ENCODE measurements at regions not wholly inside any gene's neighbourhood (a gene's known extent, or its start where the extent isn't known, plus 50 kb on each side); places are given as distances from the start of the nearest gene placed in this dataset.

DNA sequence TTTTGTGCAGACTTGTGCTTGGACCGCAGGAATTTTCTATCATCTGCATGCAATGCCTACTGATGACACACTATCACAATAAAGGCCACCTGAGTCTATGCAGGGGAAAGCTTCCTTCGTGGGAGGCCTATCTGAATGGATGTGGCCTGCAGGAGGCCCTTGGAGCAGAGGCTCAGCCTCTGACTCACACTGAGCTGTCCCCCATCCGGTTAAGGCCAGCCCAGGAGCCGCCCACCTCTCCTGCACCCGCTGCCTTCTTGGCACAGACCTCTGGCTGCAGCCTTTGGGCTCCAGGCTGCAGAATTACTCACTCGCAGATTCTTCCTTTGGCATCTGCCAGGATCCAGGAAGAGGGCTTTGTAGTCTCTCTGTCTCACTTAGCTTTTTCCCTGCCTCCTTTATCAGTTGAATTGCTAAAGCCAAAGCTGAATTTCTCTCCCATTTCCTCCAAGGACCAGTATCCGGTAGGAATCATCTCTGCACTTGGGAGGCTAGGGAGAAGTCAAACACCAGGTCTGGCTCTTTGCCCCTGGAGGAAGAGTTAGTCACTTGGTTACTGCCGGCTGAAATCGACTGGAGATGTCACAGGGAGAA is 65.1 kb upstream of the JUN start:
- Histone ChIP-seq H4K91ac (ENCODE audit: low read depth, low read length, poor library complexity) (no peak overlapping the region), H3K4me3 (ENCODE audit: low read length in 2 of 2) (no peak overlapping the region), H3K18ac (ENCODE audit: low read length) (peak overlapping the region; percentile 6), H2AK5ac (ENCODE audit: low read depth, low read length) (no peak overlapping the region), H3K4me1 (ENCODE audit: control insufficient read depth in 2 of 2, insufficient read depth in 1 of 2, low read depth in 1 of 2, low read length in 2 of 2) (peaks cover 6 to 14% of the 10 kb centered on the region in 2 donors), H2BK15ac (ENCODE audit: low read length) (no peak overlapping the region), H3K9ac (ENCODE audit: low read depth, low read length, poor library complexity) (no peak overlapping the region), H3K23ac (ENCODE audit: low read depth, low read length, poor library complexity) (no peak overlapping the region), H3K36me3 (replicated peaks in 1 of 2; ENCODE audit: control insufficient read depth in 2 of 2, insufficient read depth in 2 of 2, low read length in 2 of 2) (no peaks in the 10 kb centered on the region), H2BK12ac (ENCODE audit: low read length) (no peak overlapping the region), H2BK120ac (ENCODE audit: low read depth, low read length) (no peak overlapping the region), H4K8ac (ENCODE audit: low read depth, low read length) (no peak overlapping the region), H3K27me3 (ENCODE audit: control insufficient read depth in 3 of 3, insufficient read depth in 3 of 3, low read depth in 1 of 3, low read length in 3 of 3) (no peaks in the 10 kb centered on the region), H2AFZ (ENCODE audit: low read length) (peak overlapping the region; percentile 82), H3K79me1 (ENCODE audit: low read depth, low read length) (no peaks in the 10 kb centered on the region), H3K4me2 (ENCODE audit: insufficient read depth, low read length, poor library complexity, severe bottlenecking) (no peak overlapping the region), H3K14ac (ENCODE audit: low read length) (no peak overlapping the region), H3K9me3 (replicated peaks in 1 of 2; ENCODE audit: control insufficient read depth in 2 of 2, insufficient read depth in 1 of 2, low read depth in 1 of 2, low read length in 2 of 2) (no peaks in the 10 kb centered on the region), H3K27ac (replicated peaks; ENCODE audit: low read length) (no peak overlapping the region), H2BK5ac (ENCODE audit: low read length) (no peak overlapping the region), H3K4ac (ENCODE audit: low read length) (no peak overlapping the region)
- DNase-seq (ENCODE audit: low spot score): no peak
- no CpG with 5 or more reads among the region's 9 CpGs for WGBS, 2 donors (ENCODE audit: extremely low coverage in 2 of 2, insufficient read length in 2 of 2, insufficient replicate concordance in 1 of 2)

DNA sequence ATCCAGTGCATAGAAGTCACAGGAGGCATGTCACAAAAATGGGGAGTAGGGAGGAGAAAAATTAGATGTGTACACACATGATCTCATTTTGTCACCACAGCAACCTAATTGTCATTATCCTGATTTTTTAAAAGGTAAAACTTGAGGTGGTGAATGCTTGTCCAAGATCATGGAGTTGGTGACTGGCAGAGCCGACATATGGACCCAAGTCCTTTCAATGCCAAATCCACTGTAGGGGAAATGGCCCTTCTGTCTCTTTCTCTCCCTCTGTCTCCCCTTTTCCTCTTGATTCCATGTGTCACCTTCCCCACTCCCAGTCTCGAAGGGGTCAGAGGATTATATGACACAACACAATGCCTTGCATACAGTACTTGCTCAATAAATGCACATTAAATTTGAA is 65.7 kb upstream of the JUN start:
- no peak overlapping the region for H3K4ac ChIP-seq (ENCODE audit: low read length)
- peaks cover 6 to 14% of the 10 kb centered on the region in 2 donors for H3K4me1 ChIP-seq (ENCODE audit: control insufficient read depth in 2 of 2, insufficient read depth in 1 of 2, low read depth in 1 of 2, low read length in 2 of 2)
- H3K27ac ChIP-seq (replicated peaks; ENCODE audit: low read length): no peak overlapping the region
- H2BK120ac ChIP-seq (ENCODE audit: low read depth, low read length): no peak overlapping the region
- H3K4me3 ChIP-seq (ENCODE audit: low read length in 2 of 2): no peak overlapping the region
- H3K27me3 ChIP-seq (ENCODE audit: control insufficient read depth in 3 of 3, insufficient read depth in 3 of 3, low read depth in 1 of 3, low read length in 3 of 3): peaks cover 0 to 2% (median 0%) of the 10 kb centered on the region in 3 experiments
- no peak overlapping the region for H2BK12ac ChIP-seq (ENCODE audit: low read length)
- no peaks in the 10 kb centered on the region for H3K9me3 ChIP-seq (replicated peaks in 1 of 2; ENCODE audit: control insufficient read depth in 2 of 2, insufficient read depth in 1 of 2, low read depth in 1 of 2, low read length in 2 of 2)
- no peak overlapping the region for H3K14ac ChIP-seq (ENCODE audit: low read length)
- H3K9ac ChIP-seq (ENCODE audit: low read depth, low read length, poor library complexity): no peak overlapping the region
- no peak overlapping the region for H4K91ac ChIP-seq (ENCODE audit: low read depth, low read length, poor library complexity)
- H2BK5ac ChIP-seq (ENCODE audit: low read length): no peak overlapping the region
- peak overlapping the region; percentile 82 for H2AFZ ChIP-seq (ENCODE audit: low read length)
- WGBS, 2 donors (ENCODE audit: extremely low coverage in 2 of 2, insufficient read length in 2 of 2, insufficient replicate concordance in 1 of 2): no CpG with 5 or more reads among the region's 2 CpGs
- no peak overlapping the region for H3K18ac ChIP-seq (ENCODE audit: low read length)
- no peak for DNase-seq (ENCODE audit: low spot score)
- H3K79me1 ChIP-seq (ENCODE audit: low read depth, low read length): no peaks in the 10 kb centered on the region
- no peaks in the 10 kb centered on the region for H3K36me3 ChIP-seq (replicated peaks in 1 of 2; ENCODE audit: control insufficient read depth in 2 of 2, insufficient read depth in 2 of 2, low read length in 2 of 2)
- no peak overlapping the region for H3K23ac ChIP-seq (ENCODE audit: low read depth, low read length, poor library complexity)
- H4K8ac ChIP-seq (ENCODE audit: low read depth, low read length): no peak overlapping the region
- no peak overlapping the region for H2BK15ac ChIP-seq (ENCODE audit: low read length)
- H3K4me2 ChIP-seq (ENCODE audit: insufficient read depth, low read length, poor library complexity, severe bottlenecking): no peak overlapping the region
- H2AK5ac ChIP-seq (ENCODE audit: low read depth, low read length): no peak overlapping the region

DNA sequence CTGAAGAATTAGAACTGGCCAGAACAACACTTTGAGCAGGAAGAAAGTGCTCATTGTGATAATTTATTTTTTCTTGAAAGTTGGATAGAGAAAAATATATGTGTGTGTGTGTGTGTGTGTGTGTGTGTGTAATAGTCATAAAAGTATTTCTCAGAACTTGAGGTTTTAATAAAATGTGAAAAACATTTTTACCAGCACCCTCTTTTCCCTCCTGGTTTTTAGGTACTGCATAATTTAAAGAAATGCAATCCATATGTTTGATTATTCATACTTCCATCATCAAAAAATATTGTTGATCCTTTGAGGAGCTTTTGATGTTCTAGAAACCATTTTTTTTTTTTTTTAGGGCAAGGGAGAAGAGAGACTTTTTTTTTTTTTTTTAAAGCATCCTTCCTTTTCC is 66.8 kb upstream of the JUN start:
- Histone ChIP-seq H2BK120ac (ENCODE audit: low read depth, low read length) (no peak overlapping the region), H2BK12ac (ENCODE audit: low read length) (no peak overlapping the region), H3K18ac (ENCODE audit: low read length) (no peak overlapping the region), H3K9ac (ENCODE audit: low read depth, low read length, poor library complexity) (no peak overlapping the region), H3K4me3 (ENCODE audit: low read length in 2 of 2) (no peak overlapping the region), H2BK15ac (ENCODE audit: low read length) (no peak overlapping the region), H3K36me3 (replicated peaks in 1 of 2; ENCODE audit: control insufficient read depth in 2 of 2, insufficient read depth in 2 of 2, low read length in 2 of 2) (no peaks in the 10 kb centered on the region), H4K8ac (ENCODE audit: low read depth, low read length) (no peak overlapping the region), H3K9me3 (replicated peaks in 1 of 2; ENCODE audit: control insufficient read depth in 2 of 2, insufficient read depth in 1 of 2, low read depth in 1 of 2, low read length in 2 of 2) (no peaks in the 10 kb centered on the region), H3K4me1 (ENCODE audit: control insufficient read depth in 2 of 2, insufficient read depth in 1 of 2, low read depth in 1 of 2, low read length in 2 of 2) (peaks cover 6 to 14% of the 10 kb centered on the region in 2 donors), H3K14ac (ENCODE audit: low read length) (no peak overlapping the region), H3K27me3 (ENCODE audit: control insufficient read depth in 3 of 3, insufficient read depth in 3 of 3, low read depth in 1 of 3, low read length in 3 of 3) (peaks cover 0 to 6% (median 0%) of the 10 kb centered on the region in 3 experiments), H2AK5ac (ENCODE audit: low read depth, low read length) (no peak overlapping the region), H3K4ac (ENCODE audit: low read length) (no peak overlapping the region), H4K91ac (ENCODE audit: low read depth, low read length, poor library complexity) (no peak overlapping the region), H3K79me1 (ENCODE audit: low read depth, low read length) (no peaks in the 10 kb centered on the region), H3K23ac (ENCODE audit: low read depth, low read length, poor library complexity) (no peak overlapping the region), H2AFZ (ENCODE audit: low read length) (no peak overlapping the region), H3K4me2 (ENCODE audit: insufficient read depth, low read length, poor library complexity, severe bottlenecking) (no peak overlapping the region), H3K27ac (replicated peaks; ENCODE audit: low read length) (no peak overlapping the region), H2BK5ac (ENCODE audit: low read length) (no peak overlapping the region)
- no peak for DNase-seq (ENCODE audit: low spot score)

- Histone ChIP-seq H3K36me3 (replicated peaks in 1 of 2; ENCODE audit: control insufficient read depth in 2 of 2, insufficient read depth in 2 of 2, low read length in 2 of 2) (no peaks in the 10 kb centered on the region), H2AK5ac (ENCODE audit: low read depth, low read length) (no peak overlapping the region), H3K18ac (ENCODE audit: low read length) (no peak overlapping the region), H3K4me1 (ENCODE audit: control insufficient read depth in 2 of 2, insufficient read depth in 1 of 2, low read depth in 1 of 2, low read length in 2 of 2) (peaks cover 6 to 14% of the 10 kb centered on the region in 2 donors), H3K9ac (ENCODE audit: low read depth, low read length, poor library complexity) (no peak overlapping the region), H2BK12ac (ENCODE audit: low read length) (no peak overlapping the region), H3K4me2 (ENCODE audit: insufficient read depth, low read length, poor library complexity, severe bottlenecking) (no peak overlapping the region), H3K79me1 (ENCODE audit: low read depth, low read length) (no peaks in the 10 kb centered on the region), H2BK5ac (ENCODE audit: low read length) (no peak overlapping the region), H3K27ac (replicated peaks; ENCODE audit: low read length) (peak overlapping the region; percentile 57), H3K9me3 (replicated peaks in 1 of 2; ENCODE audit: control insufficient read depth in 2 of 2, insufficient read depth in 1 of 2, low read depth in 1 of 2, low read length in 2 of 2) (no peaks in the 10 kb centered on the region), H3K4me3 (ENCODE audit: low read length in 2 of 2) (no peak overlapping the region), H4K91ac (ENCODE audit: low read depth, low read length, poor library complexity) (no peak overlapping the region), H4K8ac (ENCODE audit: low read depth, low read length) (no peak overlapping the region), H3K14ac (ENCODE audit: low read length) (no peak overlapping the region), H3K27me3 (ENCODE audit: control insufficient read depth in 3 of 3, insufficient read depth in 3 of 3, low read depth in 1 of 3, low read length in 3 of 3) (peaks cover 0 to 13% (median 0%) of the 10 kb centered on the region in 3 experiments), H3K23ac (ENCODE audit: low read depth, low read length, poor library complexity) (no peak overlapping the region), H2BK120ac (ENCODE audit: low read depth, low read length) (peak overlapping the region; percentile 17), H3K4ac (ENCODE audit: low read length) (no peak overlapping the region), H2AFZ (ENCODE audit: low read length) (no peak overlapping the region), H2BK15ac (ENCODE audit: low read length) (no peak overlapping the region)
- WGBS, 2 donors (ENCODE audit: extremely low coverage in 2 of 2, insufficient read length in 2 of 2, insufficient replicate concordance in 1 of 2): no CpG with 5 or more reads among the region's 10 CpGs
- DNase-seq (ENCODE audit: low spot score): no peak
Observed at GRCh38 chr1:58852731-58853485, 69.1 kb upstream of the JUN start.
